OCI-LY7 (cell line): ENCODE measurements at regions not wholly inside any gene's neighbourhood (a gene's known extent, or its start where the extent isn't known, plus 50 kb on each side); places are given as distances from the start of the nearest gene placed in this dataset.
A peak's percentile ranks its signal among the peaks of the same experiment; 100 is the strongest.

Experiments used
- EZH2phosphoT487 ChIP-seq: fragments of 200-600 bp; sonication (generic); IDR thresholded peaks from 2 replicates; pipeline ENCODE4 v1.6.1; 2018; ENCODE audit warnings: low read depth, borderline replicate concordance, mild to moderate bottlenecking, mixed run types, antibody characterized with exemption, low read length, moderate library complexity, mixed read lengths
- TF ChIP-seq, protein P1 (sequence below): fragments of 200-600 bp; sonication (generic); conservative IDR thresholded peaks from 2 replicates; pipeline ENCODE4 v1.5.1; 2014; ENCODE audit warnings: mild to moderate bottlenecking, antibody characterized with exemption, low read length, moderate library complexity, mixed read lengths

DNA sequence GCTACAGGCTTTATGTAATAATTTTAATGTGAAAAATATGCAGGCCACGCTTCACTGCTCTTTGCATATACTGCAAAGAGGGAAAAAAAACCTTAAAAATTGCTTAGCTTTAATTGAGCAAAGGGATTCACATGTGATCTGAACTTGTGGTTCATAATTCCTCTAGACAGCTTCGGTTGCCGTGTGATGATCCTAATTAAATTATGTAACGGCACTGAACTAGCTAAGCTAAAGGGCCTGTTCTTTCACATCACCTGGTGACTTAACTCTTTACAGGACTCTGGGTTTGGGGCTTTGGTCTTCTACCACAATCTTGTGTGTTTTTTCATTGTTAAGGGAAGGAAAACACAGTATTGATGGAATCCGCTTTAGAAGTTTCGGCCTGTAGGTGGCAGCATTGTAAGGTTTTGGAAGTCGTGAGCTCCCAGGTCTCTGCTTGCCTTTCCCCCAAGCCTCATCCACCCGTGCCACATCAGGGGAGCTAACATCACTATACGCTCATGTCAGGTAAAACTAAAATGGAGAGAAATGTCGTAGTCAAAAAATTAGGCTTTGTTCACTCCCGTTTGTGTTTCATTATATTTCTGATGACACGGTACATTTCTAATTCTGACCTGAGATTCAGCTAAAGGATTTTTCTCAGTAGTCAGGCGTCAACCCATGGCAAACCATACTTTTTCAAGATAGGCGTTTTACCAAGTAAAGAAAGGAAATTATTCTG is 205.6 kb upstream of the DPH6 start:
- TF ChIP-seq, protein P1, sequence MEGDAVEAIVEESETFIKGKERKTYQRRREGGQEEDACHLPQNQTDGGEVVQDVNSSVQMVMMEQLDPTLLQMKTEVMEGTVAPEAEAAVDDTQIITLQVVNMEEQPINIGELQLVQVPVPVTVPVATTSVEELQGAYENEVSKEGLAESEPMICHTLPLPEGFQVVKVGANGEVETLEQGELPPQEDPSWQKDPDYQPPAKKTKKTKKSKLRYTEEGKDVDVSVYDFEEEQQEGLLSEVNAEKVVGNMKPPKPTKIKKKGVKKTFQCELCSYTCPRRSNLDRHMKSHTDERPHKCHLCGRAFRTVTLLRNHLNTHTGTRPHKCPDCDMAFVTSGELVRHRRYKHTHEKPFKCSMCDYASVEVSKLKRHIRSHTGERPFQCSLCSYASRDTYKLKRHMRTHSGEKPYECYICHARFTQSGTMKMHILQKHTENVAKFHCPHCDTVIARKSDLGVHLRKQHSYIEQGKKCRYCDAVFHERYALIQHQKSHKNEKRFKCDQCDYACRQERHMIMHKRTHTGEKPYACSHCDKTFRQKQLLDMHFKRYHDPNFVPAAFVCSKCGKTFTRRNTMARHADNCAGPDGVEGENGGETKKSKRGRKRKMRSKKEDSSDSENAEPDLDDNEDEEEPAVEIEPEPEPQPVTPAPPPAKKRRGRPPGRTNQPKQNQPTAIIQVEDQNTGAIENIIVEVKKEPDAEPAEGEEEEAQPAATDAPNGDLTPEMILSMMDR = peak; percentile 88
- TF ChIP-seq EZH2phosphoT487 = no peak
